ENCODE measurements at regions not wholly inside any gene's neighbourhood (a gene's known extent, or its start where the extent isn't known, plus 50 kb on each side); places are given as distances from the start of the nearest gene placed in this dataset.

DNA sequence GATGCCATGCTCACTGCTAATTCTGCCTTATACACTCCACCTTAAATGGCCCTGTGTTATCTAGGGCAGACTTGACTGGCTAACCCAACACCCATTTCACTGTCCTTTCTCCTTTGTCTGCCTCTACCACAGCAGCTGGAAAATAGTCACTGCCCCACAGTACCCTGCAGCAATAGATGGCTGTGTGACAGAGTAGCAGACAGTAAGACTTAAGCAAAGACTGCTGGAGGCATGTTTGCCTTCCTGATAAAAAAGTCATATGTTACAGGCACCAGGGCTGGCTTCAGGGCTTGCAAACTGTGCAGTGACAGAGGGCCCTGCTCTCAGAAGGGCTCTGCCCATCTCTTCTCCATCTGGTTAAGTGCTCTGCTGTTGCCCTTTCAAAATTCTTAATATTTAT is 332.6 kb upstream of the GHITM start:
- no peak for DNase-seq

DNA sequence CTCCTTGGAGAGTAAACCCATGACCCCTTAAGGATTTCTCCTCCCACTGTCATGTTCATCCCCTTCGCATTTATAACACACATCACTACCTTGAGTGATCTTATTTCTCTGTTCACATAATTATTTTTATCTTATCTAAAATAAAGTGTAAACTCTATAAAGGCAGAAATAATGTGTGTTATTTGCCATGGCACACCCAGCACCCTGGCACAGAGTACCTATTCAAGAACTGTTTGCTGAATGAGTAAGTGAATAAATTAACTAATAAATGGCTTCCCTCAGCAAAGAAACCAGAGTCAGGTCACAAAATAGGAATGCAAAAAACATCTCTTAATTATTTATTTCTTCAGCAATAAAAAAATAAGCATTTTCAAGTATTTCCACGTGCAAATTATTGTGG is 330.3 kb upstream of the GHITM start:
- no peak for DNase-seq

- DNase-seq, result no peak
Observed at GRCh38 chr10:83816942-83817341, 322.4 kb upstream of the GHITM start.

GRCh38 chr10:83817797-83818196 is 321.5 kb upstream of the GHITM start:
- no peak for DNase-seq

GRCh38 chr10:83819609-83820008 is 319.7 kb upstream of the GHITM start:
- no peak for DNase-seq

GRCh38 chr10:83820033-83820432 is 319.3 kb upstream of the GHITM start:
- no peak for DNase-seq

DNA sequence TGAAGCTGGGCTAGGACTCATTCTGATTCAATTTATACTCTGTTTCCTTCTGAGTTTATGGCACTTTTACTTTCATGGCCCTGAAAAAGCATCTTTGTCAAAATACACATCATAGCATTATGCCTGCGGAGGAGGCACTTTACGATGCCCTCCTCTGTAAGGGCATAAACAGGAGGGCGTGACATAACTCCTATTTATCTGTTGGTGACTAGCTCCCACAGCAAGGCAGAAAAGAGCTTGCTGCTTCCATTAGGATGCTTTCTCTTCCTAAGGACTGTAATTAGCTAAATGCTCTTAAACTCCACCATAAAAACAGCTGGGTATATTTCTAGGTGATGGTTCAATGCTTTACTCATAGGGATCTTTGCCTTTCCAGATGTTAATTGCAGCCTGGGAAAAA is 315.2 kb upstream of the GHITM start:
- no peak for DNase-seq

- DNase-seq, result no peak
Observed at GRCh38 chr10:83834096-83834495, 305.2 kb upstream of the GHITM start.

GRCh38 chr10:83835945-83836745 is 303.2 kb upstream of the GHITM start:
- no peak for DNase-seq

- DNase-seq, result no peak
Observed at GRCh38 chr10:83848677-83849076, 290.6 kb upstream of the GHITM start.

GRCh38 chr10:83849150-83849549 is 290.2 kb upstream of the GHITM start:
- no peak for DNase-seq

- no peak for DNase-seq
Observed at GRCh38 chr10:83852146-83852545, 287.2 kb upstream of the GHITM start.

DNA sequence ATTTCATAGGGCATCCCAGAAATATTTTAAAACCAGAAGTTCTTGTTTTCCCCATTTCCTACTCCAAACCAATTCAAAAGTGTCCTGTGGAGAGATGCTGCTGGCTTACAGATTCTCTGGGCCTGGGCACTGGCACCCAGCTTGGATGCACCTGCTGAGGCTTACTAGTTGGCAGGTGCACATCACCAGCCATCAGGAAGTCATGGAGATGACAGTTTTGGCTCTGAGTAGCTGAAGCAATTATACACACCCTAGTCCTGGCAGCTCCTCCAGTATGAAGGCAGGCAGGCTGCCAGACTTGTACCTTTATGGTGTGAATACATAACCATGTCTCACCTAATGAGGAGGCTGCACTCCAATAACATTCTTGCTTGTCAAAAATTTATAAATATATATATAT is 276.6 kb upstream of the GHITM start:
- DNase-seq, result peak; percentile 79

- no peak for DNase-seq
Observed at GRCh38 chr10:83863283-83863966, 275.9 kb upstream of the GHITM start.

DNA sequence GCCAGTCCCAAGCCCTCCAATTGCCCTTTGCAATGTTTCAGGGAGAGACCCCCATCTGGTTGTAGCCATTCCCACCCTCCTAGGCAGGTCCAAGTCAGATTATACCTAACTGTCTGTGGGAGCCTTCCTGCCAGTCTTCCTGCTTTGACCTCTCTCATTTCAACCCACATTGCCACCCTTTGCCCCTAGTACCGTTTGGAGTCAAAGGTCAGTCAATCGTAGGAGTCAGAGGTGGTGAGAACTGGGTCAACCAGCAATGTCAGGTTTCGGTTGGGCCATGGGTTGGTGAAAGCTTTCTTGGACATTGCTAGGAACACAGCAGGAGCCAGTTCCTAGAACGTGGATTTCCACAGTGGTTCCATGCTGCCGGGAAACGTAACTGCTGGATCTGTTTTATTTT is 269.4 kb upstream of the GHITM start:
- no peak for DNase-seq

DNA sequence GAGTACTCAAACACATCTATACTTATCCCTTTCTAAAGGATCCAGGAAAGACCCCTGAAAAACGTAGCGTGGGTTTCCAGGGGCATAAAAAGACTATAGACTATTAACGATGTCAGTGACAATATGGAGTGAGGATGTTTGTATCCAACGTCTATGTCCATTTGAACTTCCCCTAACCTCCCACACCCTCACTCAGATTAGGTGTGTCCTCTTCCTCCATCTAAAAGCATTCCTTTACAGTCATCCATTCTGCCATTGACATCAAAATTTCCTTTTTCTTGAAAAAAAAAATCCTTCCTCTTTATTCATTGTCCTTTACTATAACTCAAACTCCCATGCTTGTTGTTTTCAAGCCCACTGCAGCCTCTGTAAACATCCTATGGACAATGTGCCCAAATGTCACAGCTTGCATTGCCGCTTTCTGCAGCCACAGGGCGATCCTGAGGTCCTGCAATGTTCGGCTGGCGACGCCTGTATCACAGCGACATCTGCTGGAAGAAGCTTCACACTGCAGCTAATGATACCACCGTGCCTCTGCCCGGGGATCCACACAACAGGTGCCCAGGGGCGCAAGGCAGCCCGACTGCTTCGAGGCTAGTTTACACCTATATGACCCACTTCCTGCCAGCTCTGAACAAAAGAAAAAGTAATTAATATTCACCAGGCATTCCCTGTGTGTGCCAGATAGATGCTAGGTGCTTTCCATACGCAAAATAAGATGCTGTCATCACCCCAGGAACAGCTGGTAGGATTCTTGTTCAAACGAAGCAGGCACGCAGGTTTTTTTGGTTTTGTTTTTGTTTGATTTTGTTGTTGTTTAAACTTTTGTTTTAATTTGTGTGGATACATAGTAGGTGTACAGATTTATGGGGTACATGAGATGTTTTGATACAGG is 267.9 kb upstream of the GHITM start:
- DNase-seq, result peak; percentile 48

DNA sequence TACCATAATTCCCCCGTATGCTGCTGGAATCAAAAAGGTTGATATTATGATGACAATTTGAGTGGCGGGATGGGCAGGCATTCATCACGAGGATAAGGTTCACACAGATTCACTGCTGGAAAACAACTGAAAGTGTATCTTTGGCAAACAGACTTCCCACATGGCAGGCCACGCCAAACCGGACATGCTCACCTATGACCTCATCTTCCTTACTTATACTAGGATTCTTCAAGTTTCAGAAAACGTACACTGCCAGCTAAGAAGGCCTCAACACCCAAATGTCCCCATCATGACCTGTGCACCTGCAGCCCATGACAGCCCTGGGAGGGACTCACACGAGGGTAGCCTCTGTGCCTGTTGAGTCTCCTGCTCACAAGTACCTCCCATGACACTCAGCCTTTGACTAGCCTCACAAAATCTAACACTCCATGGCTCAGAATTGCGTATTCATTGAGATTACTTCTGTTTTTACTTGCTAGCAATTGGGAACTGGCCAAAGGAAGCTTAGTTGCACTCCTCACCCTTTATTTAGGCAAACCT is 259.0 kb upstream of the GHITM start:
- DNase-seq, result no peak

DNA sequence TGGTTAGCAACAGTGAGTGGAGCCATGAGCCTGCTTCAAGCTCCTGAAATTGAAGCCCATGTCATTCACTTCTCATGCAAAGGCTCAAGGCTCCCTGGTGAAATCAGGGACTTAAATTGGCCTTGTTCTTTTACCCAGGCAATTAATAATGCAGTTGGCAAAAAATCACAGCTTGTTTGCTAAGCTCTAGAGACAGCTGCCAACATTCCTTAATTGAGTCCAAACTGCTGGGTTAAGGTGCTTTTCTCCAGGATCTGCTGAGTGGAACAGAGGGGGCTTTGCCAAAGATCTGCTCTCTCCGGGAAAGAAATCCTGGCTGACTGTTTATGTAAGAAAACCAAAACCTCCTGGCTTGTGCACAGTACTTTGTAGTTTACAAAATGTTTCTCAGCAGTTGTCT is 257.6 kb upstream of the GHITM start:
- DNase-seq, result peak; percentile 6

- no peak for DNase-seq
Observed at GRCh38 chr10:83886871-83887270, 252.4 kb upstream of the GHITM start.

GRCh38 chr10:83892737-83893136 is 246.6 kb upstream of the GHITM start:
- no peak for DNase-seq

DNA sequence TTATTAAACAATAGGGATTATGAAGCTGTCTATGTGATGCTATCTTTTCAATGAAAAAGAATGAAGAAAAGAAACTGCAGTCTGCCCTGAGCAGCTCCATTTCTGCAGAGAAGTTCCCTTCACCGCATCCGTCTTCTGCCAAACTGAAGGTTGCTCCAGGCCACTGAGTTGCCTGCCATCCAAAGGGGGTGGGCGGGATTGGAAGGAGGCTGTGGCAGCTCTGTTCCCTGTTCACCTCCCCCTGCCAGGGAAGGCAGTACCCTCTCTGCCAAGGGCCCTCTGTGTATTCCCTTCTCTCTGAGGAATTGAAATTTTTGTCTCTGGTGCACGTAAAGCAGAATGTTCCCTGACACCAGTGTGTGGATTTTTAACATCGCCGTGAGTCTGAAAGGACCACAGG is 243.1 kb upstream of the GHITM start:
- DNase-seq, result no peak

GRCh38 chr10:83897626-83898025 is 241.7 kb upstream of the GHITM start:
- no peak for DNase-seq

DNA sequence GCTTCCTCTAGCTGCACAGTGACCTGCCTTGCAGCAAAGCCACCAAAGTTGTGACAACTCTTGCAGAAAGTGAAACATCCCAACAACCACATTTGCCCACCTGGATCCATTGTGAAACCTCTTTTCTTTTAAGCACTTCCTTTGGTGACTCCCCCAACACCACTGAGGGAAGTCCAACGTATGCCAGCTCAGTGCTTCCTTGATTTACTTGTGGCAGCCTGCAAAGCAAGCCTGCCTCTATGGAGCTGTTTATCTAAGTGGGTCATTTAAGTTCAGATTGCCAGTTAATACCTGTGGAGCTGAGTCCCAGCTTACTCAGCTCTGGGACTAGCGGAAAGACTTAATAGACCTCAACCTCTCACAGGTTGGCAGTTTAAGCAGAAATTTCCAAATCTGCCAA is 230.8 kb upstream of the GHITM start:
- no peak for DNase-seq
